Coronary artery (tissue), 2 donors: ENCODE measurements at regions not wholly inside any gene's neighbourhood (a gene's known extent, or its start where the extent isn't known, plus 50 kb on each side); places are given as distances from the start of the nearest gene placed in this dataset.
"Not testable (repeated sequence)": the region's sequence is repeated elsewhere in the genome, so short reads cannot be mapped to it uniquely, and the experiment has no call there.

ENCODE experiments used
- DNase-seq: peaks from one replicate; pipeline ENCODE4 v3.0.0-alpha.2; 2017; ENCODE audit warnings: low spot score
- H3K27ac ChIP-seq, 2 donors: fragments of 200-600 bp; sonication (generic); one replicate each; pipeline ENCODE4 v1.5.1; 2016 to 2019
- H3K4me3 ChIP-seq: fragments of 200-600 bp; sonication (generic); 2 replicates; pipeline ENCODE4 v1.5.1; 2016; ENCODE audit warnings: mild to moderate bottlenecking, moderate library complexity
- TF ChIP-seq, protein P1 (sequence below): fragments of 200-600 bp; sonication (generic); IDR thresholded peaks from one replicate; pipeline ENCODE4 v1.5.1; 2019; ENCODE audit warnings: antibody characterized with exemption

DNA sequence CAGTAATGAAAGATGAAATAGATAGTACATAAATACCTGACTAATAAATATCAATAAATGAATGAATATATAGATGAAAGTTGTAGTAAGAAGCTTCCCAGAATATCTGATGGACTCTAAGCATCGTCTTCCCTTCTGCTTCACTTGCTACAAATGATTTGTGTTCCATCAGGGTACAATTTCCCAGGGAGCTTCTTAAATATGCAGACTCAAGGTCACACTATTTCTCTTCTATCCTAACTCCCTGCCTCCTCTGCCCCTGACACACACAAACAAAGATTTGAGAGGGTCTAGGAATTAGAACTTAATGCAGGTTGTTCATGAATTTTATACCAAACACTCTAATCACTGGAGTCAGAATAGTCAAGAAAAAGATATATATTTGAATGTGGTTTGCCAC is 415.9 kb upstream of the TMPRSS15 start:
- TF ChIP-seq, protein P1, sequence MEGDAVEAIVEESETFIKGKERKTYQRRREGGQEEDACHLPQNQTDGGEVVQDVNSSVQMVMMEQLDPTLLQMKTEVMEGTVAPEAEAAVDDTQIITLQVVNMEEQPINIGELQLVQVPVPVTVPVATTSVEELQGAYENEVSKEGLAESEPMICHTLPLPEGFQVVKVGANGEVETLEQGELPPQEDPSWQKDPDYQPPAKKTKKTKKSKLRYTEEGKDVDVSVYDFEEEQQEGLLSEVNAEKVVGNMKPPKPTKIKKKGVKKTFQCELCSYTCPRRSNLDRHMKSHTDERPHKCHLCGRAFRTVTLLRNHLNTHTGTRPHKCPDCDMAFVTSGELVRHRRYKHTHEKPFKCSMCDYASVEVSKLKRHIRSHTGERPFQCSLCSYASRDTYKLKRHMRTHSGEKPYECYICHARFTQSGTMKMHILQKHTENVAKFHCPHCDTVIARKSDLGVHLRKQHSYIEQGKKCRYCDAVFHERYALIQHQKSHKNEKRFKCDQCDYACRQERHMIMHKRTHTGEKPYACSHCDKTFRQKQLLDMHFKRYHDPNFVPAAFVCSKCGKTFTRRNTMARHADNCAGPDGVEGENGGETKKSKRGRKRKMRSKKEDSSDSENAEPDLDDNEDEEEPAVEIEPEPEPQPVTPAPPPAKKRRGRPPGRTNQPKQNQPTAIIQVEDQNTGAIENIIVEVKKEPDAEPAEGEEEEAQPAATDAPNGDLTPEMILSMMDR, result no peak
- no peak for DNase-seq
- Histone ChIP-seq H3K4me3 (no peak overlapping the region), H3K27ac (no peak overlapping the region)

DNA sequence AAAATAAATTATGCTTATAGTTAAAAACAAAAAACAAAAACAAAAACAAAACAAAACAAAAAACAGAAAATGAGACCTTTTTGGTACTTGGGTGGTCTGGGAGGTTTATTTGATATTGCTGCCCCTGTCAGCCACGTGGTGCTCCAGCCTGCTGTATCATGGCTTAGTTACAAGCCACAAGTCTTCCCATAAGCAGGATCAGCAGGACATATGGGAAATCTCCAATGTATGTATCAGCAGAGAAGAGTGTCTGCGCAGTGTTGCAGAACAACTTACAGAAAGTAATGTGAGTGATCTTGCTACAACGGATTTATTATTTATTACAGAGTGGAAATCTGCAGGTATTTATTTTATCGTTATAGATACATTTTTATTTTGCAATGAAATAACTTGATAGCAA is 423.0 kb upstream of the TMPRSS15 start:
- no peak for DNase-seq
- H3K27ac ChIP-seq, result no peak overlapping the region
- no peak overlapping the region for H3K4me3 ChIP-seq
- TF ChIP-seq, protein P1, result no peak

DNA sequence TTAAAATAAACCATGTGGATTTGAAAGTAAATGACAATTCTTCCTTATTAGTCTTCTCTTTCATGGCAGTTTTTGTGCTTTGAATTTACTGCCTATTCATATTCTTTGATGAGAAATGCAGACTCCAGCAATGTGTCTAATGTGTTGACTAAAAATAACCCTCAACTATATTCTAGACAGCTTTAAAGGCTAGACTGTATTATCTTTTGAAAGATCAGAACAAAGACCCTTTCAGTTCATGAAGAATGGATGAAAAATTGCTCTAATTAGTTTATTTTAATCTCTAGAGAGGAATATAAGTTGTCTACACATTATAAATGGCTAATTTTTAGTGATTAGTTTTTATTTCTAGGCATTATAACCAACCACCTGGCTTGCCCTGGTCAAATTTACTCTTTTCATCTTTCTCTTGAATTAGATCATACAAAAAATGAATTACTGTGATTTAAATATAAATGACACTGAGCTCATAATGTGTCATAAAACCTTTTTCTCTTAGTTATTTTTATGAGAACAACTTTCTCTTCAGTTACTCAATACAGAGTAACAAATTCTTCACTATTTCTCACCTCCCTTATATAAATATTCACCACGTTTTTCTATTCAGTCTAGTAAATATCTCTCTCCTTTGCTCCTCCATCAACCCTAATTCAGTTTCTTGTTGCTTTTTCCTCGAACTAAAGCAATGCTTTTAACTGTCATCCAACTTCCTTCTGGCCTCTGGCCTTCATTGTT is 428.5 kb upstream of the TMPRSS15 start:
- H3K4me3 ChIP-seq, result no peak overlapping the region
- H3K27ac ChIP-seq, result no peak overlapping the region
- TF ChIP-seq, protein P1, result no peak
- DNase-seq, result no peak

DNA sequence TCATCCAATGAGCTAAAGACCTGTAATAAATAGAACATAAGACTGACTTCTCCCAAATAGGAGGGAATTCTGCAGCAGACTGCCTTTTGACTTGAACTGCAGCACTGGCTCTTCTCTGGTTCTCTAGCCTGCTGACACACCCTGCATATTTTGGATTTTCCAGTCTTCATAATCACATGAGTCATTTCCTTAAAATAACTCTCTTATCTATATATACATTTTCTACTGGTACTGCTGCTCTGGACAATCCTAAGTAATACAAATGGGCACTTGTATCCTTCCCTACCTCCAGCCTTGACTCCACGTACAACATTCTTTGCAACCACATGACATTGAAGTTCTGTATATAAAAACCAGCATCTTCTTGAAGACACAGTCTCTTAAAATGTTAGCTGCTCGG is 429.4 kb upstream of the TMPRSS15 start:
- DNase-seq, result no peak
- Histone ChIP-seq H3K4me3 (no peak overlapping the region), H3K27ac (peak overlapping the region in 1 of 2 donors; percentile 26)
- TF ChIP-seq, protein P1, result no peak

DNA sequence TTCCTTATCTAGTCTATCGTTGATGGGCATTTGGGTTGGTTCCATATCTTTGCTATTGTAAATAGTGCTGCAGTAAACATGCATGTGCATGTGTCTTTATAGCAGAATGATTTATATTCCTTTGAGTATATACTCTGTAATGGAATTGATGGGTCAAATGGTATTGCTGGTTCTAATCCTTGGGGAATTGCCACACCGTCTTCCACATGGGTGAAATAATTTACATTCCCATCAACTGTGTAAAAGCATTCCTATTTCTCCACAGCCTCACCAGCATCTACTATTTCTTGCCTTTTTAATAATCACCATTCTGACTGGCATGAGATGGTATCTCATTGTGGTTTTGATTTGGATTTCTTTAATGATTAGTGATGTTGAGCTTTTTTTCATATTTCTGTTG is 430.5 kb upstream of the TMPRSS15 start:
- H3K4me3 ChIP-seq, DNase-seq, H3K27ac ChIP-seq: not testable (repeated sequence)

DNA sequence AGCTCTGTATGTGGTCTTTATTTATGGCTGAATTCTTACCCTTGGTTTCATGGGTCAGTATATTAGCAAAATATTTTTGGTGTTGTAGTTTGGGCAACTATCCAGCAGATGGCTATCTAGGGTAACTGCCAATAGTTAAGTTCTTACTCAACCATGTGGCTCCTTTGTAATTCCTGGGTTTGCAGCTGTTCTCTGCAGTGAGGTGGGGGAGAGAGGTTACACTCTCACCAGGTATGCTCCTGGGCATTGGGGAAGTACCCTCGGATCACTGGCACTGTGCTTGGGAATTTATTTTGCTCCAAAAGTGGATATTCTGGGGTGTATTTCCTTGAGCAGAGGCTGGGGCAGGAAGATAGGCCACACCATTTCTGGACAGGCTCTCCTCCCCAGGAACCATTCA is 436.7 kb upstream of the TMPRSS15 start:
- H3K27ac ChIP-seq, result no peak overlapping the region
- TF ChIP-seq, protein P1, result no peak
- no peak for DNase-seq
- H3K4me3 ChIP-seq, result no peak overlapping the region

DNA sequence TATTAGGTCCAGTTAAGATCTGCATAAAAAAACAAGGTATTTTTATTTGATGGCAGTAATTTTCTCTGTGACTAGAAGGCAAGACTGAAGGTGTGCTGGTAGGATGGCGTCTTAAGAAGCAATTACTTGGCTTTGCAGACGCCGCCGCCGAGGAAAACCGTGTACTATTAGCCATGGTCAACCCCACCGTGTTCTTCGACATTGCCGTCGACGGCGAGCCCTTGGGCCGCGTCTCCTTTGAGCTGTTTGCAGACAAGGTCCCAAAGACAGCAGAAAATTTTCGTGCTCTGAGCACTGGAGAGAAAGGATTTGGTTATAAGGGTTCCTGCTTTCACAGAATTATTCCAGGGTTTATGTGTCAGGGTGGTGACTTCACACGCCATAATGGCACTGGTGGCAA is 454.0 kb upstream of the TMPRSS15 start:
- not testable (repeated sequence) for H3K27ac ChIP-seq, DNase-seq, H3K4me3 ChIP-seq

DNA sequence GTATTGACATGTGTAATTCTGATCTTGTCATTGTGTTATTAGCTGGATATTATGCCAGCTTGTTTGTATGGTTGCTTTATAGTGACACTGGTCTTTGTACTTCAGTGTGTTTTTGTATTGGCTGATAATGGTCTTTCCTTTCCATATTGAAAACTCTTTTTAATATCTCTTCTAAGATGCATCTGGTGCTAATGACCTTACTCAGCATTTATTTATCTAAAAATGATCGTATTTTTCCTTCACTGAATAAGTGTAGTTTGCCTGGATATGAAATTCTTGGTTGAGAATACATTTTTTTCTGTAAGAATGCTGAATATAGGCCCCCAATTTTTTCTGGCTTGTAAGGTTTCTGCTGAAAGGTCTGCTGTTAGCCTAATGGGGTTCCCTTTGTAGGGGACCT is 465.5 kb upstream of the TMPRSS15 start:
- TF ChIP-seq, protein P1, result no peak
- no peak overlapping the region for H3K27ac ChIP-seq
- no peak overlapping the region for H3K4me3 ChIP-seq
- DNase-seq, result no peak
